Pons (tissue), 1 donor: ENCODE measurements at regions not wholly inside any gene's neighbourhood (a gene's known extent, or its start where the extent isn't known, plus 50 kb on each side); places are given as distances from the start of the nearest gene placed in this dataset.
A peak's percentile ranks its signal among the peaks of the same experiment; 100 is the strongest.

ENCODE experiments used
- DNase-seq: peaks from one replicate; pipeline ENCODE4 v3.0.0-alpha.2; 2016; ENCODE audit warnings: low spot score

GRCh38 chr1:30819244-30819571, 61.6 kb upstream of the LAPTM5 start:
- no peak for DNase-seq

GRCh38 chr1:30818568-30819243, 61.1 kb upstream of the LAPTM5 start:
- no peak for DNase-seq

- no peak for DNase-seq
Observed at GRCh38 chr1:30817548-30817947, 60.0 kb upstream of the LAPTM5 start.

GRCh38 chr1:30817077-30817438, 59.5 kb upstream of the LAPTM5 start:
- DNase-seq, result peak; percentile 66

- DNase-seq, result peak; percentile 97
Observed at GRCh38 chr1:30816211-30817076, 58.9 kb upstream of the LAPTM5 start.

DNA sequence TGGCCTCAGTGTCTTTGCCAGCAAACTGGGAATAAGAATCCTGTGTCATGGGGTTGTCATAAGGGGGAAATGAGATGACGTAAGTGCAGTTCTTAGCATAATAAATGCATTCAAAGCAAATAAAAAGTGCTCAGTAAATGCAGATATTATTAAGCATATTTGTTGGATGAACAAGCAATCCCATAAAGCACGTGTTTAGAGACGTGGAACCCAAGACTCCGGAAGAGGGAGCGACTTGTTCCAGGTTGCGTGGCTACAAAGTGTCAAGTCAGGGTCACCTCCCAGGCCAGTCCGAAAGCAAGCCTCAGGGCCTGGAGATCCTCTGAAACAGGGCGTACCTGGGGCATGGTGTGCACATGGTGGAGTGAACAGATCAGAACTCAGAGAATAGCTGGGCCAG, 58.0 kb upstream of the LAPTM5 start:
- no peak for DNase-seq

DNA sequence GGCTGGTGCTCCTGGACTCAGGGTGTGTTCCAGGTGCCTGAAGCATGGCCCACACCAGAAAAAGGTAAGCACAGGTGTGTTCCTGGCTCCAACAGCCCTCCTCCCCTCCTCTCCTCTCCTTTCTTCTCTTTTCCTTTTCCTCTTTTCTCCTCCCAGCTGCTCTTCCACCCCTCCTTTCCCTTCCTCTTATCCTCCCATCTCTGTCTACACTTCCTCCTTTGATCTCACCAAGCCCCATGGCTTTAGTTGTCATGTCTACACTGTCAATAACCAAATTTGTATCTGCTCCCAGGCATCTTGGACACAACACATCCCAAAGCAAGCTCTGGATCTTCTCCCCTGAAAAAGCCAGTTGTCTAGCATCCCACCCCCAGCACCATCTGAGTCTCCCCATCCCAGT, 56.7 kb upstream of the LAPTM5 start:
- DNase-seq, result no peak

DNA sequence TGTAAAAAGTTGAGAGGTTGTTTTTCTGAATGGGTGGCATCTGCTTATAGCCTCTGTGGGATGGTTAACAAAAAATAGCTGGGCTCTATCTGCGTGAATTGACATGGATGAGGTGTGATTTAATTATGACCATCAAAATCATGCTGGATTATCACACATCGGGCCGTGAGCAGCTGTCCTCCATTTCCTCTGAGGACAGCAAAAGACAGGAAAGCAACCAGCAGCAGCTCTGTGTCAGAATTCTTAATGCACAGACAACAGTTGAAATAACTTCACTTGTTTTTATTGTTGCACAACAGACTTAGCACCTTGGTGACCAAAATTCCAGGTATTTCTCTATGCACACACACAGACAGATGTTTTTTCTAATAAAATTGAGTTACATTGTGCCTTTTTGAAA, 54.5 kb upstream of the LAPTM5 start:
- no peak for DNase-seq

GRCh38 chr1:30811187-30811586, 53.6 kb upstream of the LAPTM5 start:
- no peak for DNase-seq

- no peak for DNase-seq
Observed at GRCh38 chr1:30810416-30811080, 53.0 kb upstream of the LAPTM5 start.

DNA sequence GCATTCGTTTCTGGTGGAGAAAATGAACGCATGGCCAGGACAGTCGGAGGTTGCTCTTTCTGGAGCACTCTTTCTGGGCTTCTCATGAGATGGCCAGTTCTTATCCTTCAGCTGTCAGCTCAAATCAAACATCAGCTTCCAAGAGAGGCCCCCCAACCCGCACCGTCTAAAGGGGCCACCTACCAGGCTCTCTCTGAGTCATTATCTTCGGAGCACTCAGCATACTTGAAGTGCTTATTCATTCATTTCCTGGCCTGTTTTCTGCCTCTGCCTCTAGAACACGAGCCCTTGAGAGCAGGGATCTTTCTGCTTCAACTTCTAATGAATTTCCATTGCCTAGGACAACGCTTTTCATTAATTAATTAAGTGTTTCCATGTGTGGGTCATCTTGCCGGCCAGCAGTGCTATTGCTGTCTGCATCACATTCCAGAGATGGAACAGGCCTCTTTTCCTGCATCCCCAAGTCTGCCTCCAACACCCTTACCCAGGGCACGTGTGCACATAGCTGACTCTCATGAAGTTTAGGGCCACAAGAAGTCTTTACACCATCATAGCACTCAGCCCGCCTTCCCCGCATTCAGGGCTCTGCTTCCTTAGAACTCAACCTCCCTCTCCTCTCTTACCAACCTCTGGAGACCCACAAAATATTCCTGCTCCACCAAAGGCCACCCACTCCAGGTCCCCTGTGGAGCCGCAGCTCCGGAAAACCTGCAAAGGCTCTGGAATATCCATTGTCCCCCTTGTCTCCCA, 52.1 kb upstream of the LAPTM5 start:
- no peak for DNase-seq

DNA sequence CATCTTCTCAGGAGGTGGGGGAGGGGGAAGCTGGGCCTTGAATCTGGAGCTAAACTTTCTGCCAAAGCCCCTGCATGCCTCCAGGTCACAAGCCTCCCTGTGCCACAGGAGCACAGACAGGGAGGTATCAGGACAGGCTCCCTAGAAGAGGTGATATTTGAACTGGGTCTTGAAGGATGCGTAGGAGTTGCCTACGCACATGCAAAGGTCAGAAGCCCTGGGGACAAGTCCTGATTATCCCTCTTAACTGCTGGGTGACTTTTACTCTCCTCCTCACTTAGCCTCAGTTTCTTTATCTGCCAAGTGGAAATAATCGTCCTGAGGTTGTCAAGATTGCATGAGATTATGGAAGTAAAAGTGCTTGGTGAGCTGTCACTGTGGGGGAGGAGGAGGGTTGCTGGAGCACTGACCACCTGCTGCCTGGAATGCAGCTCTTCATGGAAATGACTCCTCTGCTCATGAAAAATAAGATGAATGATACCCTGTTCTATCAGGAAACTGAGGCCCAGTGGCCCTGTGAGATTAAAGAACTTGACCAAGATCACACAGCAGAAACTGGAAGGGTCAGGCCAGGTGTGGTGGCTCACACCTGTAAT, 50.6 kb upstream of the LAPTM5 start:
- DNase-seq, result no peak

- DNase-seq, result no peak
Observed at GRCh38 chr1:30807318-30808066, 49.9 kb upstream of the LAPTM5 start.
